Spleen (tissue), 7 donors: ENCODE measurements at regions not wholly inside any gene's neighbourhood (a gene's known extent, or its start where the extent isn't known, plus 50 kb on each side); places are given as distances from the start of the nearest gene placed in this dataset.

Experiments used
- POLR2A ChIP-seq, 3 donors: fragments of 450-650 bp; IDR thresholded peaks; one replicate each; pipeline ENCODE4 v1.5.1; 2017; ENCODE audit warnings: antibody characterized with exemption in 3 of 3, mild to moderate bottlenecking in 1 of 3
- TF ChIP-seq, protein P1 (sequence below), 11 experiments: fragments of 200-600 bp in 7 of 11; fragments of 450-650 bp in 4 of 11; sonication (generic) in 4 of 11; IDR thresholded peaks in 8 of 11; conservative IDR thresholded peaks in 3 of 11; 1 replicate in 7 of 11; 2 replicates in 4 of 11; pipeline versions ENCODE4 v1.4.0 to v1.8.0; 2016 to 2021; ENCODE audit warnings: antibody characterized with exemption in 11 of 11, inconsistent platforms in 4 of 11, mild to moderate bottlenecking in 1 of 11
- donor health status: DM: no; HTN: no; CAD: no; lungs with moderate emphysema.
- donor health status: DM: no; HTN: no; CAD: no.
- donor health status: DM: no; HTN: no; CAD: no.

DNA sequence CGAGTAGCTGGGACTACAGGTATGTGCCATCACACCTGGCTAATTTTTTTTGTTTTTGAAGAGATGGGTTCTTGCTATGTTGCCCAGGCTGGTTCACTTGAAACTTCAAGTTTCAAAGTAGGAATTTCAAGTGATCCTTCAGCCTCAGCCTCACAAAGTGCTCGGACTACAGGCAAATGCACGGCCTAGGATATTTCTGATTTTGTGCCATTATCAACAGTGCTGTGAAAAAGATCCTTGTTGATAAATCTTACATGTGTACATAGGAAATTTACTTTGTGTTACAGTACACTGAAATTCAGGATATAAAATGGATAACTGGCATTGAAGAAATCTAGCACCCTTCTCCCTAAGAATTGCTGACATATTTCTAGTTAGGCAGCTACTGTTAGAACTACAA, 184.6 kb upstream of the PRDM1 start:
- TF ChIP-seq, protein P1, sequence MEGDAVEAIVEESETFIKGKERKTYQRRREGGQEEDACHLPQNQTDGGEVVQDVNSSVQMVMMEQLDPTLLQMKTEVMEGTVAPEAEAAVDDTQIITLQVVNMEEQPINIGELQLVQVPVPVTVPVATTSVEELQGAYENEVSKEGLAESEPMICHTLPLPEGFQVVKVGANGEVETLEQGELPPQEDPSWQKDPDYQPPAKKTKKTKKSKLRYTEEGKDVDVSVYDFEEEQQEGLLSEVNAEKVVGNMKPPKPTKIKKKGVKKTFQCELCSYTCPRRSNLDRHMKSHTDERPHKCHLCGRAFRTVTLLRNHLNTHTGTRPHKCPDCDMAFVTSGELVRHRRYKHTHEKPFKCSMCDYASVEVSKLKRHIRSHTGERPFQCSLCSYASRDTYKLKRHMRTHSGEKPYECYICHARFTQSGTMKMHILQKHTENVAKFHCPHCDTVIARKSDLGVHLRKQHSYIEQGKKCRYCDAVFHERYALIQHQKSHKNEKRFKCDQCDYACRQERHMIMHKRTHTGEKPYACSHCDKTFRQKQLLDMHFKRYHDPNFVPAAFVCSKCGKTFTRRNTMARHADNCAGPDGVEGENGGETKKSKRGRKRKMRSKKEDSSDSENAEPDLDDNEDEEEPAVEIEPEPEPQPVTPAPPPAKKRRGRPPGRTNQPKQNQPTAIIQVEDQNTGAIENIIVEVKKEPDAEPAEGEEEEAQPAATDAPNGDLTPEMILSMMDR (IDR thresholded peaks at IDR 0.05 in 8 of 11, conservative IDR thresholded peaks at IDR 0.05 in 3 of 11) = no peak
- no peak for TF ChIP-seq POLR2A (IDR thresholded peaks at IDR 0.05)
